ENCODE measurements at regions not wholly inside any gene's neighbourhood (a gene's known extent, or its start where the extent isn't known, plus 50 kb on each side); places are given as distances from the start of the nearest gene placed in this dataset.

GRCh38 chrX:140190441-140191108 lies 225.3 kb upstream of the CXorf66 start (continued):
- TF ChIP-seq ZBTB6 (tag by site-specific recombination; IDR thresholded peaks at IDR 0.05) (no peak), ZNF585B (tag by site-specific recombination; IDR thresholded peaks at IDR 0.05) (no peak), PRDM4 (tag by site-specific recombination; IDR thresholded peaks at IDR 0.05) (no peak), HOXA7 (CRISPR knock-in tag; IDR thresholded peaks at IDR 0.05; ENCODE audit: borderline replicate concordance) (no peak), ZNF530 (tag by site-specific recombination; IDR thresholded peaks at IDR 0.05; ENCODE audit: low read depth) (no peak), OSR2 (tag by site-specific recombination; IDR thresholded peaks at IDR 0.05) (no peak), ZNF223 (tag by site-specific recombination; IDR thresholded peaks at IDR 0.05) (no peak), GLIS1 (tag by site-specific recombination; IDR thresholded peaks at IDR 0.05) (no peak), ZNF2 (tag by site-specific recombination; IDR thresholded peaks at IDR 0.05) (no peak)

- POLR2A ChIA-PET: no interaction called here
- no peak overlapping the region for H3K4me3 ChIP-seq (ENCODE audit: low read depth, low read length)
- H3K9me3 ChIP-seq (ENCODE audit: control insufficient read depth, insufficient read depth, low read depth, low read length): no peaks in the 10 kb centered on the region; the same call in 1 of the 2 replicates
- no peaks in the 10 kb centered on the region for H3K36me3 ChIP-seq (ENCODE audit: control insufficient read depth in 2 of 2, insufficient read depth in 1 of 2, low read length in 2 of 2)
- CTCF ChIA-PET: interaction anchor here (1.0 kb wide), 1 partner anchor 481 kb away, joined by 5 read pairs; no protein-coding TSS in a partner anchor
- no peak overlapping the region for H3K27ac ChIP-seq (ENCODE audit: extremely low read depth, low read depth, low read length)
- TF ChIP-seq ZNF629 (tag by site-specific recombination; IDR thresholded peaks at IDR 0.05) (0 out of 2 replicates have a peak, but pooled peaks have one; percentile 47), PRDM10 (tag by site-specific recombination; IDR thresholded peaks at IDR 0.05) (0 out of 2 replicates have a peak, but pooled peaks have one; percentile 24), FEZF1 (tag by site-specific recombination; IDR thresholded peaks at IDR 0.05) (peak; percentile 63), ZNF777 (tag by site-specific recombination; IDR thresholded peaks at IDR 0.05; ENCODE audit: borderline replicate concordance) (no peak), ZNF785 (tag by site-specific recombination; IDR thresholded peaks at IDR 0.05) (no peak), OSR2 (tag by site-specific recombination; IDR thresholded peaks at IDR 0.05) (no peak), ZNF692 (tag by site-specific recombination; IDR thresholded peaks at IDR 0.05) (no peak), SP7 (tag by site-specific recombination; IDR thresholded peaks at IDR 0.05) (peak; percentile 91), ATF2 (tag by site-specific recombination; IDR thresholded peaks at IDR 0.05; ENCODE audit: low read depth) (no peak), KLF8 (tag by site-specific recombination; IDR thresholded peaks at IDR 0.05) (peak; percentile 43; the same call in 1 of the 2 replicates)
- peaks cover 6% of the 10 kb centered on the region; the same call in 1 of the 2 replicates for H3K4me1 ChIP-seq (ENCODE audit: control insufficient read depth, insufficient read depth, low read length)
These were observed 215.3 kb upstream of the CXorf66 start for GRCh38 chrX:140180585-140180984.

Measured in HEK293 (cell line).